MM.1S (cell line): ENCODE measurements at regions not wholly inside any gene's neighbourhood (a gene's known extent, or its start where the extent isn't known, plus 50 kb on each side); places are given as distances from the start of the nearest gene placed in this dataset.

ENCODE experiments used
- EZH2 ChIP-seq: fragments of 300-600 bp; sonication (generic); optimal IDR thresholded peaks from 2 replicates; pipeline ENCODE3; 2017; ENCODE audit warnings: low read depth, mild to moderate bottlenecking, antibody characterized with exemption, low read length, mixed read lengths
- EZH2phosphoT487 ChIP-seq: fragments of 300-600 bp; sonication (generic); IDR thresholded peaks from 2 replicates; pipeline ENCODE4 v1.6.1; 2018; ENCODE audit warnings: antibody characterized with exemption, low read length
- TF ChIP-seq, protein P1 (sequence below): fragments of 300-600 bp; sonication (generic); IDR thresholded peaks from 2 replicates; pipeline ENCODE4 v1.5.1; 2016; ENCODE audit warnings: antibody characterized with exemption, low read length, mixed read lengths

DNA sequence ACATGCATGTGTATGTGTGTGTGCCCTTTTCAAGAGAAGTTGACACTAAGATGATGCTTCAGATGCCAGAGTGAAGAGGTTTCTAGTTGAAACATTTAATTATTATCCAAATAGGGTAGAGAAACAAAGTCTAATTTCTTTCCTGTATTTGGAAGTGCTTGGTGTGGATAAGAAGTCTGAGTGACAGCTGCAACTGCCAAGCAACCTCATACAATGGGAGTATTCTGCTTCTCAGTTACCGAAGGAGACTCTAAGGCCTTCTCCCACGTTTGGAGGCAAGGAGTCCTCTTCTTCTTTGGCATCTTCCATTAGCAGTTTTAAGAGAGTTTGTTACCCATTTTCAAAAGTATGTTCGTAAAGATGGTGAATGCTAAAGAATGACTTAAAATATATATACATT lies 82.4 kb downstream of the HDGFL1 start:
- TF ChIP-seq, protein P1, sequence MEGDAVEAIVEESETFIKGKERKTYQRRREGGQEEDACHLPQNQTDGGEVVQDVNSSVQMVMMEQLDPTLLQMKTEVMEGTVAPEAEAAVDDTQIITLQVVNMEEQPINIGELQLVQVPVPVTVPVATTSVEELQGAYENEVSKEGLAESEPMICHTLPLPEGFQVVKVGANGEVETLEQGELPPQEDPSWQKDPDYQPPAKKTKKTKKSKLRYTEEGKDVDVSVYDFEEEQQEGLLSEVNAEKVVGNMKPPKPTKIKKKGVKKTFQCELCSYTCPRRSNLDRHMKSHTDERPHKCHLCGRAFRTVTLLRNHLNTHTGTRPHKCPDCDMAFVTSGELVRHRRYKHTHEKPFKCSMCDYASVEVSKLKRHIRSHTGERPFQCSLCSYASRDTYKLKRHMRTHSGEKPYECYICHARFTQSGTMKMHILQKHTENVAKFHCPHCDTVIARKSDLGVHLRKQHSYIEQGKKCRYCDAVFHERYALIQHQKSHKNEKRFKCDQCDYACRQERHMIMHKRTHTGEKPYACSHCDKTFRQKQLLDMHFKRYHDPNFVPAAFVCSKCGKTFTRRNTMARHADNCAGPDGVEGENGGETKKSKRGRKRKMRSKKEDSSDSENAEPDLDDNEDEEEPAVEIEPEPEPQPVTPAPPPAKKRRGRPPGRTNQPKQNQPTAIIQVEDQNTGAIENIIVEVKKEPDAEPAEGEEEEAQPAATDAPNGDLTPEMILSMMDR, result no peak
- no peak for TF ChIP-seq EZH2
- TF ChIP-seq EZH2phosphoT487, result no peak
